ENCODE measurements at regions not wholly inside any gene's neighbourhood (a gene's known extent, or its start where the extent isn't known, plus 50 kb on each side); places are given as distances from the start of the nearest gene placed in this dataset.

DNA sequence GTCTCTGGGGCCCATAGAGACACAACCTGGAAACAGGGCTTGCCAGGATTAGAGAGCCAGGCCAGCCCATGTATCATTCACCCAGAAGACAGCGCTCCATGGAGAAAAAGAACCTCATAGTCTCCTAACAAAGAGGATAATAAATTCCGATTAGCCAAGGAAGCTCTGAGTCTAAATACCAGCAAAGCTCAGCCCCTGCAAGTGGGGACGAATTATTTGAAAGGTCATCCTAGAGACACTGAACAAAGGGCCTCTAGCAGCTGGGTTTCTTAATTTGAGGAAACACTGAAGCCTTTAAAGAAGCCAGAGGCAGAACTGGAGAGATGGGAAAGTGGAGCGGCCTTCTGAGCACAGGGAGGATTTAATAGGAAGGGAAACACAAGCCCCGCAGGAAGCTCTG lies 287.1 kb upstream of the ZNF462 start:
- Histone ChIP-seq H3K27ac (peak overlapping the region; percentile 16; the same call in 1 of the 2 replicates), H3K27me3 (ENCODE audit: insufficient read depth, low read depth, severe bottlenecking) (no peaks in the 10 kb centered on the region), H3K9me3 (ENCODE audit: severe bottlenecking) (peaks cover 4% of the 10 kb centered on the region), H3K4me3 (ENCODE audit: low read depth, low read length) (no peak overlapping the region), H3K36me3 (no peaks in the 10 kb centered on the region)
- TF ChIP-seq, protein P1, sequence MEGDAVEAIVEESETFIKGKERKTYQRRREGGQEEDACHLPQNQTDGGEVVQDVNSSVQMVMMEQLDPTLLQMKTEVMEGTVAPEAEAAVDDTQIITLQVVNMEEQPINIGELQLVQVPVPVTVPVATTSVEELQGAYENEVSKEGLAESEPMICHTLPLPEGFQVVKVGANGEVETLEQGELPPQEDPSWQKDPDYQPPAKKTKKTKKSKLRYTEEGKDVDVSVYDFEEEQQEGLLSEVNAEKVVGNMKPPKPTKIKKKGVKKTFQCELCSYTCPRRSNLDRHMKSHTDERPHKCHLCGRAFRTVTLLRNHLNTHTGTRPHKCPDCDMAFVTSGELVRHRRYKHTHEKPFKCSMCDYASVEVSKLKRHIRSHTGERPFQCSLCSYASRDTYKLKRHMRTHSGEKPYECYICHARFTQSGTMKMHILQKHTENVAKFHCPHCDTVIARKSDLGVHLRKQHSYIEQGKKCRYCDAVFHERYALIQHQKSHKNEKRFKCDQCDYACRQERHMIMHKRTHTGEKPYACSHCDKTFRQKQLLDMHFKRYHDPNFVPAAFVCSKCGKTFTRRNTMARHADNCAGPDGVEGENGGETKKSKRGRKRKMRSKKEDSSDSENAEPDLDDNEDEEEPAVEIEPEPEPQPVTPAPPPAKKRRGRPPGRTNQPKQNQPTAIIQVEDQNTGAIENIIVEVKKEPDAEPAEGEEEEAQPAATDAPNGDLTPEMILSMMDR (IDR thresholded peaks at IDR 0.05; ENCODE audit: low read depth, low read length) = no peak
- peak; percentile 24 for DNase-seq

DNA sequence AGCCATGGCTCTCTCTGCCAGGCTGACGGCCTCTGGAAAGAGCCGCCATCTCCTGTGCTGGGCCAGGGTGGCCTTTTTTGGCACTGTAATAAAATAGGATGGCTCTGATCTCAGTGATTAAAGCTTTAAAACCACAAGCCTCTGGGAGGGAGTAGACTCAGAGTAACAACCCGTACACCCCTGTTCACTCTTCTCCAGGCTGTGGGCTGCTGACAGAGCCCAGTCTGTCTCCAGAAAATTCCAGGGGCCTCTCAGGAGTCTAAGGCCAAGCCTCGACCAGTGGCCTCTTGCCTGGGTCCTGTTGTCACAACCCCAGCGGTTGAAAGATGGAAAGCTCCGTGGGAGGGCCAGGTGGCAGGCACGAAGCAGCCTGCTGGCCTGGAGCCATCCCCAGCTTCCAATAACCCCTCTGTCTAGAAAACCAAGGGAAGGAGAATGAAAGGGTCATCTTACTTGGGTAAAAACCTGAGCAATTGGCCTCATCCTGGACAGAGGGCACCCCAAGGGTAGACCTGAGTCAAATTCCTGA lies 286.7 kb upstream of the ZNF462 start:
- TF ChIP-seq, protein P1 (IDR thresholded peaks at IDR 0.05; ENCODE audit: low read depth, low read length) = no peak
- no peaks in the 10 kb centered on the region for H3K27me3 ChIP-seq (ENCODE audit: insufficient read depth, low read depth, severe bottlenecking)
- H3K9me3 ChIP-seq (ENCODE audit: severe bottlenecking) = no peaks in the 10 kb centered on the region
- H3K4me3 ChIP-seq (ENCODE audit: low read depth, low read length) = no peak overlapping the region
- no peak for DNase-seq
- H3K36me3 ChIP-seq = no peaks in the 10 kb centered on the region
- H3K27ac ChIP-seq = peak overlapping the region; percentile 16; the same call in 1 of the 2 replicates

DNA sequence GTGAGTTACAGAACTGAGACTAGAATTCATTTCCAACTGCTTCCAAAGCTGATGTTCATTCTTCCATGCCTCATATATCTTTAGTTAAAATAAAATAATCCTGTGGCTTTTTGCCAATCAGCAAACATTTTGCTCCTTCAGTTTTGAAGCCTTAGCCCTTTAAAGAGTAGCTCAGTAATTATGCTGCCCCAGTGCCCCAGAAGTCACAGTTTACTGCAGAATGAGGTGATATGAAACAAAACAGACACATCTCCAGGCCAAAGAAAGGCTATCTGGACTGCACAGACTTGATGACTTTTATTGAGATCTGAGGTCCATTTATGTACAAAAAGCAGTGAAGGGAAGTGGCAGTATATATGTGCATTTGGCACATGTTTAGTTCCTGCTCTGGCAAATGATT lies 285.8 kb upstream of the ZNF462 start:
- no peaks in the 10 kb centered on the region for H3K27me3 ChIP-seq (ENCODE audit: insufficient read depth, low read depth, severe bottlenecking)
- no peak for DNase-seq
- H3K27ac ChIP-seq = no peak overlapping the region
- no peaks in the 10 kb centered on the region for H3K9me3 ChIP-seq (ENCODE audit: severe bottlenecking)
- TF ChIP-seq, protein P1 (IDR thresholded peaks at IDR 0.05; ENCODE audit: low read depth, low read length) = no peak
- H3K36me3 ChIP-seq = no peaks in the 10 kb centered on the region
- no peak overlapping the region for H3K4me3 ChIP-seq (ENCODE audit: low read depth, low read length)

DNA sequence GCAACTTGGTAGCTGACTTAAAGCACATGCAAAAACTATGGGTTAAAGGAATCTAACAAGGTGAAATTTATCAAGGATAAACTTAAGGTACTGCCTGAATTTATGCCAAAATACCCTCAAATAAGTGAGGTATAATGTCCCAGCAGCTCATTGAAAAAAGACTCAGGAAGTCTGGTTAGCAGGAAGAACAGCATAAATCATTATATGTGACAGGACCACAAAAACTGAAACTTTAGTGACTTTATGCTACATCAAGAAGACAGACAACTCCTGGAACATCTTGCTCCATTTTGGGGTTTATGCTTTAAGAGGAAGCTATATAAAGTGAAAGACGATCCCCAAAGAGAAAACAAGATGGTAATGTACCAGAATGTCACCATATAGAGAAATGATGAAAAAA lies 282.4 kb upstream of the ZNF462 start:
- Histone ChIP-seq H3K27ac (no peak overlapping the region), H3K27me3 (ENCODE audit: insufficient read depth, low read depth, severe bottlenecking) (no peaks in the 10 kb centered on the region), H3K36me3 (no peaks in the 10 kb centered on the region), H3K9me3 (ENCODE audit: severe bottlenecking) (no peaks in the 10 kb centered on the region), H3K4me3 (ENCODE audit: low read depth, low read length) (no peak overlapping the region)
- TF ChIP-seq, protein P1 (IDR thresholded peaks at IDR 0.05; ENCODE audit: low read depth, low read length) = no peak
- no peak for DNase-seq

DNA sequence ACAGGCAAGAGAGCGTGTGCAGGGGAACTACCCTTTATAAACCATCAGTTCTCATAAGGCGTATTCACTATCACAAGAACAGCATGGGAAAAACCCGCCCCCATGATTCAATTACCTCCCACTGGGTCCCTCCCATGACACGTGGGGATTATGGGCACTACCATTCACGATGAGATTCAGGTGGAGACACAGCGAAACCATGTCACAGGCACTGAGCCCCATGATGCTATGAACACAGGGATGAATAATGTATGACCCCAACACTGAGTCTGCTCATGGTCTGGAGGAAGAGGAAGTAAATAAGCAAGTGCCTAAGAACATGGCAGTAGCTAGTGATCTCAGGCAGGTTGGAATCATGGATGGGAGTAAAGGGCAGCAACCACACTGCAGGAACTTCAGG lies 281.0 kb upstream of the ZNF462 start:
- H3K27me3 ChIP-seq (ENCODE audit: insufficient read depth, low read depth, severe bottlenecking) = no peaks in the 10 kb centered on the region

More for the DNA sequence above, 281.0 kb upstream of the ZNF462 start:
- DNase-seq = no peak
- TF ChIP-seq, protein P1 (IDR thresholded peaks at IDR 0.05; ENCODE audit: low read depth, low read length) = no peak
- Histone ChIP-seq H3K36me3 (no peaks in the 10 kb centered on the region), H3K27ac (no peak overlapping the region), H3K9me3 (ENCODE audit: severe bottlenecking) (no peaks in the 10 kb centered on the region), H3K4me3 (ENCODE audit: low read depth, low read length) (no peak overlapping the region)

Data from WERI-Rb-1 (cell line).